Peyer's patch (tissue), 4 donors: ENCODE measurements at regions not wholly inside any gene's neighbourhood (a gene's known extent, or its start where the extent isn't known, plus 50 kb on each side); places are given as distances from the start of the nearest gene placed in this dataset.

ENCODE experiments used
- CTCF ChIP-seq, 6 experiments: fragments of 450-650 bp in 4 of 6; fragments of 200-600 bp in 2 of 6; sonication (generic) in 1 of 6; IDR thresholded peaks; one replicate each; pipeline ENCODE4 v1.5.1; 2017 to 2019; ENCODE audit warnings: antibody characterized with exemption in 6 of 6, mild to moderate bottlenecking in 3 of 6, moderate library complexity in 1 of 6
- POLR2A ChIP-seq, 2 donors: fragments of 450-650 bp; IDR thresholded peaks; one replicate each; pipeline ENCODE4 v1.5.1; 2017; ENCODE audit warnings: antibody characterized with exemption in 2 of 2, mild to moderate bottlenecking in 2 of 2, moderate library complexity in 2 of 2

DNA sequence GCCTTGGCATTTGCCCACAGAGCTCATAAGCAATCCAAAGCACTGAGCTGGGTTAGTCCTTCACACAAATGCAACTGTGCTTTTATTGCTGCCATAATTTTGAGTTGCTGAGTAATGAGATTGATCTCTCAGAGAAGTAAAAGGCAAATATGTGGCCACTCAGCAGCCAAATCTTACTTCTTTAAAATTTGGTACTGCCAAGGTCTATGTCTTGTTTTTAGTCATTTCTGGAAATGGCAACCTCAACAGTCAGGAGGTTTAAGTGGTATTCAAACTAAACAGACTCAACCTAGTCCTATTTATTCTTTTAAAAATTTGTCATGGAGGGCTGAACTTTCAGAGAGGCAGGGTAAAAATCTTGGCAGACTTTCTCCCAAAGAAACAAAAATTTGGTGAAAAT is 216.4 kb upstream of the GJB5 start:
- TF ChIP-seq CTCF (IDR thresholded peaks at IDR 0.05) (no peak), POLR2A (IDR thresholded peaks at IDR 0.05) (no peak)
